ENCODE measurements at regions not wholly inside any gene's neighbourhood (a gene's known extent, or its start where the extent isn't known, plus 50 kb on each side); places are given as distances from the start of the nearest gene placed in this dataset.

- Histone ChIP-seq H3K4me3 (no peak overlapping the region), H3K27ac (no peak overlapping the region)
Observed at GRCh38 chr15:73001840-73002239, 50.4 kb upstream of the NEO1 start.

GRCh38 chr15:73000293-73000692 lies 52.0 kb upstream of the NEO1 start:
- peak overlapping the region in 5 of 21 experiments; percentile 33 to 75 (median 64) for H3K27ac ChIP-seq

GRCh38 chr15:72999586-72999985 lies 52.7 kb upstream of the NEO1 start:
- H3K27ac ChIP-seq: peak overlapping the region in 16 of 21 experiments; percentile 20 to 76 (median 62)
- H3K4me3 ChIP-seq: no peak overlapping the region

More at GRCh38 chr15:73000293-73000692, 52.0 kb upstream of the NEO1 start:
- H3K4me3 ChIP-seq: no peak overlapping the region

- no peak overlapping the region for H3K4me3 ChIP-seq
- H3K27ac ChIP-seq: peak overlapping the region in 19 of 21 experiments; percentile 5 to 76 (median 59)
Observed at GRCh38 chr15:72998681-72999466, 53.4 kb upstream of the NEO1 start.

GRCh38 chr15:72998226-72998625 lies 54.0 kb upstream of the NEO1 start:
- Histone ChIP-seq H3K4me3 (no peak overlapping the region), H3K27ac (peak overlapping the region in 14 of 21 experiments; percentile 2 to 75 (median 56))

GRCh38 chr15:72995849-72996248 lies 56.4 kb upstream of the NEO1 start:
- no peak overlapping the region for H3K27ac ChIP-seq

GRCh38 chr15:72994534-72995177 lies 57.6 kb upstream of the NEO1 start:
- H3K4me3 ChIP-seq: no peak overlapping the region
- peak overlapping the region in 10 of 21 experiments; percentile 5 to 63 (median 41) for H3K27ac ChIP-seq

More at GRCh38 chr15:72995849-72996248, 56.4 kb upstream of the NEO1 start:
- no peak overlapping the region for H3K4me3 ChIP-seq

- H3K27ac ChIP-seq: no peak overlapping the region
- no peak overlapping the region for H3K4me3 ChIP-seq
Observed at GRCh38 chr15:72992841-72993252, 59.4 kb upstream of the NEO1 start.

GRCh38 chr15:72991026-72991425 lies 61.2 kb upstream of the NEO1 start:
- no peak overlapping the region for H3K4me3 ChIP-seq
- no peak overlapping the region for H3K27ac ChIP-seq

- no peak overlapping the region for H3K27ac ChIP-seq
Observed at GRCh38 chr15:72983801-72984545, 68.3 kb upstream of the NEO1 start.

GRCh38 chr15:72982714-72983113 lies 69.5 kb upstream of the NEO1 start:
- Histone ChIP-seq H3K4me3 (no peak overlapping the region), H3K27ac (no peak overlapping the region)

More at GRCh38 chr15:72983801-72984545, 68.3 kb upstream of the NEO1 start:
- H3K4me3 ChIP-seq: no peak overlapping the region

- Histone ChIP-seq H3K4me3 (no peak overlapping the region), H3K27ac (no peak overlapping the region)
Observed at GRCh38 chr15:72980661-72981060, 71.6 kb upstream of the NEO1 start.

GRCh38 chr15:72979791-72980190 lies 72.5 kb upstream of the NEO1 start:
- no peak overlapping the region for H3K4me3 ChIP-seq
- H3K27ac ChIP-seq: no peak overlapping the region

- Histone ChIP-seq H3K27ac (no peak overlapping the region), H3K4me3 (no peak overlapping the region)
Observed at GRCh38 chr15:72979308-72979707, 73.0 kb upstream of the NEO1 start.

- Histone ChIP-seq H3K4me3 (no peak overlapping the region), H3K27ac (no peak overlapping the region)
Observed at GRCh38 chr15:72978223-72978622, 74.0 kb upstream of the NEO1 start.

- no peak overlapping the region for H3K4me3 ChIP-seq
- no peak overlapping the region for H3K27ac ChIP-seq
Observed at GRCh38 chr15:72972362-72972761, 79.9 kb upstream of the NEO1 start.

- Histone ChIP-seq H3K27ac (peak overlapping the region in 2 of 21 experiments; percentile 3 to 60), H3K4me3 (no peak overlapping the region)
Observed at GRCh38 chr15:72971766-72972165, 80.5 kb upstream of the NEO1 start.

- Histone ChIP-seq H3K27ac (peak overlapping the region in 2 of 21 experiments; percentile 3 to 60), H3K4me3 (no peak overlapping the region)
Observed at GRCh38 chr15:72970933-72971760, 81.1 kb upstream of the NEO1 start.

- Histone ChIP-seq H3K4me3 (no peak overlapping the region), H3K27ac (no peak overlapping the region)
Observed at GRCh38 chr15:72968531-72968922, 83.7 kb upstream of the NEO1 start.
